H1 (cell line): ENCODE measurements at regions not wholly inside any gene's neighbourhood (a gene's known extent, or its start where the extent isn't known, plus 50 kb on each side); places are given as distances from the start of the nearest gene placed in this dataset.

ENCODE experiments used
- CBX8 ChIP-seq: fragments of 300-800, 300-1000 bp; sonication (generic); IDR thresholded peaks from 2 replicates; pipeline ENCODE4 v1.7.1; 2016; ENCODE audit warnings: low read depth, low read length, borderline replicate concordance
- EZH2 ChIP-seq: fragments of 200-600 bp; sonication (generic); IDR thresholded peaks from 2 replicates; pipeline ENCODE4 v1.7.1; 2012; ENCODE audit warnings: low read depth, mild to moderate bottlenecking, moderate library complexity, low read length, inconsistent platforms; ENCODE audit not compliant: severe bottlenecking

- no peak for TF ChIP-seq EZH2
- TF ChIP-seq CBX8: no peak
These were observed 108.9 kb upstream of the STXBP5 start for GRCh38 chr6:147095316-147095715.
